Stomach smooth muscle (tissue), 2 donors: ENCODE measurements at regions not wholly inside any gene's neighbourhood (a gene's known extent, or its start where the extent isn't known, plus 50 kb on each side); places are given as distances from the start of the nearest gene placed in this dataset.
"Not testable (repeated sequence)": the region's sequence is repeated elsewhere in the genome, so short reads cannot be mapped to it uniquely, and the experiment has no call there.

Experiments
- H3K27ac ChIP-seq: one replicate; pipeline ENCODE4 v1.7.0; 2013; ENCODE audit warnings: mild to moderate bottlenecking, low read length, inconsistent platforms
- H3K27me3 ChIP-seq, 2 donors: one replicate each; pipeline ENCODE4 v1.7.0; 2013; ENCODE audit warnings: low read length in 2 of 2; ENCODE audit not compliant: insufficient read depth in 2 of 2, control insufficient read depth in 1 of 2
- H3K36me3 ChIP-seq, 2 donors: one replicate each; pipeline ENCODE4 v1.7.0; 2013; ENCODE audit warnings: low read length in 2 of 2; ENCODE audit not compliant: control insufficient read depth in 2 of 2, insufficient read depth in 2 of 2
- H3K4me1 ChIP-seq: one replicate; pipeline ENCODE4 v1.7.0; 2013; ENCODE audit warnings: low read length; ENCODE audit not compliant: control insufficient read depth, insufficient read depth
- H3K4me3 ChIP-seq, 2 donors: one replicate each; pipeline ENCODE4 v1.7.0; 2013; ENCODE audit warnings: low read length in 2 of 2
- H3K9ac ChIP-seq, 2 donors: one replicate each; pipeline ENCODE4 v1.7.0; 2013; ENCODE audit warnings: low read length in 2 of 2, mild to moderate bottlenecking in 1 of 2
- H3K9me3 ChIP-seq, 2 donors: one replicate each; pipeline ENCODE4 v1.7.0; 2013; ENCODE audit warnings: low read length in 2 of 2; ENCODE audit not compliant: control insufficient read depth in 2 of 2
- donor health status: healthy.
- donor health status: Pancreatic carcinoma.

- H3K4me1 ChIP-seq, H3K9me3 ChIP-seq, H3K27me3 ChIP-seq, H3K4me3 ChIP-seq, H3K9ac ChIP-seq, H3K27ac ChIP-seq: not testable (repeated sequence)
- H3K36me3 ChIP-seq = peaks cover 10 to 20% of the 10 kb centered on the region in 2 donors
These were observed 97.0 kb upstream of the NAA35 start for GRCh38 chr9:85843949-85844348.

- not testable (repeated sequence) for H3K4me1 ChIP-seq, H3K36me3 ChIP-seq, H3K4me3 ChIP-seq, H3K27ac ChIP-seq, H3K9ac ChIP-seq, H3K9me3 ChIP-seq, H3K27me3 ChIP-seq
These were observed 93.2 kb upstream of the NAA35 start for GRCh38 chr9:85847782-85848181.

- Histone ChIP-seq H3K27me3 (no peaks in the 10 kb centered on the region), H3K36me3 (peaks cover 0 to 5% of the 10 kb centered on the region in 2 donors), H3K9ac (no peak overlapping the region), H3K9me3 (no peaks in the 10 kb centered on the region), H3K27ac (no peak overlapping the region), H3K4me1 (no peaks in the 10 kb centered on the region), H3K4me3 (no peak overlapping the region)
These were observed 82.7 kb upstream of the NAA35 start for GRCh38 chr9:85858056-85858750.

GRCh38 chr9:85859765-85860164 lies 81.2 kb upstream of the NAA35 start:
- Histone ChIP-seq H3K4me1 (no peaks in the 10 kb centered on the region), H3K9me3 (no peaks in the 10 kb centered on the region), H3K4me3 (no peak overlapping the region), H3K36me3 (peaks cover 3 to 5% of the 10 kb centered on the region in 2 donors), H3K9ac (no peak overlapping the region), H3K27me3 (no peaks in the 10 kb centered on the region), H3K27ac (no peak overlapping the region)

- not testable (repeated sequence) for H3K9me3 ChIP-seq, H3K36me3 ChIP-seq, H3K4me3 ChIP-seq, H3K9ac ChIP-seq, H3K4me1 ChIP-seq, H3K27me3 ChIP-seq, H3K27ac ChIP-seq
These were observed 79.1 kb upstream of the NAA35 start for GRCh38 chr9:85861882-85862281.

GRCh38 chr9:85863875-85864274 lies 77.1 kb upstream of the NAA35 start:
- H3K27ac ChIP-seq = no peak overlapping the region
- no peaks in the 10 kb centered on the region for H3K9me3 ChIP-seq
- H3K9ac ChIP-seq = no peak overlapping the region
- no peak overlapping the region for H3K4me3 ChIP-seq
- no peaks in the 10 kb centered on the region for H3K27me3 ChIP-seq
- H3K36me3 ChIP-seq = peaks cover 3 to 5% of the 10 kb centered on the region in 2 donors
- H3K4me1 ChIP-seq = no peaks in the 10 kb centered on the region

GRCh38 chr9:85871008-85871407 lies 69.9 kb upstream of the NAA35 start:
- H3K9me3 ChIP-seq = no peaks in the 10 kb centered on the region
- no peaks in the 10 kb centered on the region for H3K36me3 ChIP-seq
- no peak overlapping the region for H3K4me3 ChIP-seq
- no peaks in the 10 kb centered on the region for H3K27me3 ChIP-seq
- no peaks in the 10 kb centered on the region for H3K4me1 ChIP-seq
- H3K9ac ChIP-seq = no peak overlapping the region
- H3K27ac ChIP-seq = no peak overlapping the region

- not testable (repeated sequence) for H3K27ac ChIP-seq, H3K4me3 ChIP-seq, H3K36me3 ChIP-seq, H3K9ac ChIP-seq, H3K27me3 ChIP-seq, H3K4me1 ChIP-seq, H3K9me3 ChIP-seq
These were observed 69.3 kb upstream of the NAA35 start for GRCh38 chr9:85871683-85872082.

- Histone ChIP-seq H3K9me3 (no peaks in the 10 kb centered on the region), H3K27ac (no peak overlapping the region), H3K4me3 (no peak overlapping the region), H3K36me3 (no peaks in the 10 kb centered on the region), H3K9ac (no peak overlapping the region), H3K27me3 (no peaks in the 10 kb centered on the region), H3K4me1 (no peaks in the 10 kb centered on the region)
These were observed 68.5 kb upstream of the NAA35 start for GRCh38 chr9:85872463-85872862.

- Histone ChIP-seq H3K4me1 (no peaks in the 10 kb centered on the region), H3K27me3 (no peaks in the 10 kb centered on the region), H3K9ac (no peak overlapping the region)
These were observed 64.3 kb upstream of the NAA35 start for GRCh38 chr9:85876628-85877027.

GRCh38 chr9:85878872-85879597 lies 61.9 kb upstream of the NAA35 start:
- not testable (repeated sequence) for H3K36me3 ChIP-seq, H3K27ac ChIP-seq, H3K4me1 ChIP-seq, H3K9ac ChIP-seq, H3K4me3 ChIP-seq, H3K9me3 ChIP-seq, H3K27me3 ChIP-seq

More at GRCh38 chr9:85876628-85877027, 64.3 kb upstream of the NAA35 start:
- H3K4me3 ChIP-seq = no peak overlapping the region
- H3K36me3 ChIP-seq = no peaks in the 10 kb centered on the region
- H3K27ac ChIP-seq = peak overlapping the region; percentile 69
- no peaks in the 10 kb centered on the region for H3K9me3 ChIP-seq
